GM19239 (cell line): ENCODE measurements at regions not wholly inside any gene's neighbourhood (a gene's known extent, or its start where the extent isn't known, plus 50 kb on each side); places are given as distances from the start of the nearest gene placed in this dataset.
"Not testable (repeated sequence)": the region's sequence is repeated elsewhere in the genome, so short reads cannot be mapped to it uniquely, and the experiment has no call there.

Source experiments
- DNase-seq: peaks from one replicate; pipeline ENCODE4 v3.0.0; 2011; ENCODE audit warnings: low spot score; ENCODE audit not compliant: insufficient read length
- FAIRE-seq: peaks from 2 replicates; lab custom pipeline; 2011; peaks lifted over from hg19 to GRCh38; lab: Jason Lieb, UNC

DNA sequence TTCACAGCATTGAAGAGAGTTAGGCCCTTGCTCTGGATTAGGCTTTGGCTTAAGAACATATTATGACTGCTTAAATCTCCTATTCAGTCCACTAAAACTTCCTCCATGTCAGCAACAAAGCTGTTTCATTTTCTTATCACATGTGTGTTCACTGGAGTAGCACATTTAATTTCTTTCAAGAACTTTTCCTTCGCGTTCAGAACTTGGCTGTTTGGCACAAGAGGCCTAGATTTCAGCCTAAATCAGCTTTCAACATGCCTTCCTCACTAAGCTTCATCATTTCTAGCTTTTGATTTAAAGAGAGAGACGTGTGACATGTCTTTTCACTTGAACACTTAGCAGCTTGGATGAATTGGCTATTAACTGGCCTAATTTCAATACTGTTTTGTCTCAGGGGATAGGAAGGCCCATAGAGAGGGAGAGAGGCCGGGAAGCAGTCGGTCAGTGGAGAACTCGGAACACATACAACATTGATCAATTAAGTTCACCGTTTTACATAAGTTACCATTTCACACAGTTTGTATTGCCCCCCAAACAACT lies 885.2 kb upstream of the AUTS2 start:
- FAIRE-seq (no peak), DNase-seq (no peak)

DNA sequence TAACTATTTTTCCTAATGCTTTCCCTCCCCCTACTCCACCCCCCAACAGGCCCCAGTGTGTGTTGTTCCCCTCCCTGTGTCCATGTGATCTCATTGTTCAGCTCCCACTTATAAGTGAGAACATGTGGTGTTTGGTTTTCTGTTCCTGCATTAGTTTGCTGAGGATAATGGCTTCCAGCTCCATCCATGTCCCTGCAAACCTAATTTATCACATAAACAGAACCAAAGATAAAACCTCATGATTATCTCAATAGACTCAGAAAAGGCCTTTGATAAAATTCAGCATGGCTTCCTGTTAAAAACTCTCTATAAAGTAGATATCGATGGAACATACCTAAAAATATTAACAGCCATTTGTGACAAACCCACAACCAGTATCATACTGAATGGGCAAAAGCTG lies 884.1 kb upstream of the AUTS2 start:
- DNase-seq, FAIRE-seq: not testable (repeated sequence)

DNA sequence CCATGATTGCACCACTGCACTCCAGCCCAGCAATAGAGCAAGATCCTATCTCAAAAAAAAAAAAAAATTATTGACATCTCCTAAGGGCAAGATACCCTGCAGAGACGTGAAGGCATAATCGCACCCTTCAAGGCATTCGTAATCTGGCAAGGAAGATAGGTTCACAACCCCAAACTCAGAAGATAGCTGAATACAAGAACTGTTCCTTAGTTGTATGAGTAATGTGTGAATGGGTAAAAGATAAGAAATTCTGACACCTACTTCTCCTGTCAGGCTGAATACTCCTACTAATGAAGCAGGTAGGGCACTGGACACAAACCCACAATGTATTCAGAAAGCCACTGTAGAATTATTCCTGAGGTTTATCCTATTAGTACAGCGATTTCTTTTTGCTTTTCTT lies 882.4 kb upstream of the AUTS2 start:
- FAIRE-seq (no peak), DNase-seq (no peak)

DNA sequence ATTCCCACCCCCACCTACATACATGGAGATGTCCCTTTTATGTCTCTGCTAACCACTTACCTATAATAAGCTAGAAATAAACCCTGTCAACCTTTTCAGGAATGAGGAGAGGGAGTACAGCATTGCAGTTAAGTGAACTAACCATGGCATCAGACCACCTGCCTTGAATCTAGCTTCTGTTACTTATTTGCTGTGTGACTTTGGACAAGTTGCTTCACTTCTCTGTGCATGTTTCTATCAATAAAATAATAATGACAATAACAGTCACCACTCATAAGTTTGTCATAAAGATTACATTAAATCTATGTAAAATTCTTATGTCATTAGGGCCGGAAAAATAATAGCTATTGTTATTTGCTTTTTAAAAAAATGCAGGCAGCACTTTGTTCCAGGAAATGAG lies 881.1 kb upstream of the AUTS2 start:
- no peak for FAIRE-seq
- DNase-seq, result no peak

DNA sequence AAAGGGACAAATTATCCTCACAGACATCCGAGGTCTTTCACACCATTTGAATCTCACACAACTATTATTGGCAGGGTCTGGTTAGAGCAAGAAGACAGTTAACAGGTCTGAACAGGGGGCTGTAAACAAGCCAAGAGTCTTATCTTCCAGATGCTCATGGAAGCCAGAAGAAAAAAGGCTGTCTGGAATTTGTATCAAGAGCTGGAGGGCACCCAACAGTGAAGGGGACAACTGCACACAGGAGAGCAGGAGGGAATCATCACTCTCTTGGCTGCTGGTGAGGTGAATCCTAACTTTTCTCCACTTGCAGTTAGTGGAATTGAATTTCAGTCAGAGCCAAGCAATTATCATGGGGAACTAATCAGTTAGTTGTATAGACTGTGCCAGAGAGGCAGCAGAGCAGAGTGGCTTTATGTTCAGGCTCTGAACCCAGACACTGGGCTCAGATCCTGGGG lies 880.2 kb upstream of the AUTS2 start:
- no peak for FAIRE-seq
- DNase-seq, result no peak

DNA sequence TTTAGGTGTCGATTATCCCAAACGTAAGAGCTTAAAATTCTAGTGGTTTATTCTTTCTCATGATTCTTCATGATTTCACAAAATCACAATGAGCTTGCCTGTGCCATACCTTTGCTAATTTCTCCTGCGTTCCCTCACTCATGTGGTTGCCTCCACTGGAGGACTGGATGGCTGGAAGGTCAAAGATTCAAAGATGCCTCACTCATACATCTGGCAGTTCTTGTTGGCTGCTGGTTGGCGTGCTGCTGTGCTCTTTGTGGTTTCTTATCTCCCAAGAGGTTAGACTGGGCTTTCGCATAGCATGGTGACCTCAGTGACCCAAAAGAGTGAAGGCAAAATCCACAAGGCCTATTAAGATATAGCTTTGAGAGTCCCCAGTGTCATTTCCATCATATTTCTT lies 877.6 kb upstream of the AUTS2 start:
- no peak for DNase-seq
- no peak for FAIRE-seq

DNA sequence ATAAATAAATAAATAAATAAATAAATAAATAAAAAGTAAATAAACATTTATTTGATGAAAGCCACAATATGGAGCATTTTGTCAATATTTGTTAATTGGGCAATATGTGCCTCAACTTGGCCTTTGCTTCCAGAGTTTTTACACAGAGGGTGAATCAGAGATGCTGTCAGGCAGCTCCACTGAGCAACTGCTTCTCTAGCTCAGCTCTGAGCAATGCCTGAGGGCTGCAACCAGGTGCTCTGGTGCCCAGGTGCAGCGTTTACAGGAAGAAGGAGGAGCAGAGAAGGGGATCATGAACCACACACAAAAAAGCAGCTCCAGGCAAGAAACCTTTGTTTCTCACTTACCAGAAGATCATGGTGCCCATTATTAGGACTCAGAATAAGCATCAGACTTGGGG lies 876.2 kb upstream of the AUTS2 start:
- DNase-seq (no peak), FAIRE-seq (no peak)

DNA sequence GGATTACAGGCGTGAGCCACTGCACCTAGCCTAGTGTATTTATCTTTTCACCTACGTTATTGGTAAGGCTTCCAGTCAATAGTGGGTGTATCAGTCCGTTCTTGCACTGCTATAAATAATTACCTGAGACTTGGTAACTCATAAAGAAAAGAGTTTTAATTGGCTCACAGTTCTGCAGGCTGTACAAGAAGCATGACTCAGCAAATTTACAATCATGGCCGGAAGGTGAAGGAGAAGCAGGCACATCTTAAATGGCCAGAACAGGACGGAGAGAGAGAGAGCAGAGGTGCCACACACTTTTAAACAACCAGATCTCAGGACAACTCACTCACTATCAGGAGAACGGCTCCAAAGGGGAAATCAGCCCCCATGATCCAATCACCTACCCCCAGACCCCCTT lies 873.3 kb upstream of the AUTS2 start:
- no peak for DNase-seq
- FAIRE-seq, result no peak

DNA sequence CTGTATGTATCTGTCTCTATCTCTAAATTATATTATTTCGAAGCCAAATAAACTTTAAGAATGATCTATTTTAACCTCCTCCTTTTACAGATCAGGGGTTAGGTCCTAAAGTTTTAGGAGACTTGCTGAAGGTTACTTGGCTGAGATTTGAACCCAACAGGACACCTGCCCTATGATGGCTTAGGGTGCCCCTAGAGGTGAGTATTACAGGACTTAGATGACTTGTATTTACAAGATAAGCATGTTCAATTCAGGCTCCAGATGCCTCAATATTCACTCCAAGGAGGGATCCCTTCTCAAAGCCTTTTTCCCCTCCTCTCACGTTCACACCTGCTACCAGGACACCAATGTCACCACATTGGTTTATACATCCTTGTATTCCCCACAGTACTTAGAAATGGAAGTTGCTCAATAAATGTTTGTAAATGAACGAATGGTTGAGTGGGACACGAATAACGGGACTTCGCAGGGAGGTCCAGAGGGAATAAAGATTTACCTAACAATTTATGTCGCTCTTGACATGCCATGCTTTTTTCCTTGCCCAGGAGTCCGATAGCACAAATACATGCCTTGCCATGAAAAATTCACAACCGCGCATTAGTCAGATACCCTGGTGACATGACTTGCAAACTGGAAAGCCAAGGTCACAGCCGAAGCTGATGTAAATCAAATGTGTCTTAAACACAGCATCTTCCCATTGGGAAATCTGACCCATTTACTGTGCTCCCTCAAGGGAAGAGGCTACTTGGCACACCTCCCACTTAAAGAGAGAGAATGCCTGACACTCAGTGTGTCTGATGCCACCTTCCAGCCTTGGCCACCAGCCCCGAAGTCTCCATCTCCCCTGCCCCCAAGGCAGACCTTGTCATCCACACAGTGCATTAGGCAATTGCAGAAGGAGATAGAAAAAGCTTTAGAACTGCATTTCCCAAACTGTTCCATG lies 872.2 kb upstream of the AUTS2 start:
- FAIRE-seq, result no peak
- no peak for DNase-seq

DNA sequence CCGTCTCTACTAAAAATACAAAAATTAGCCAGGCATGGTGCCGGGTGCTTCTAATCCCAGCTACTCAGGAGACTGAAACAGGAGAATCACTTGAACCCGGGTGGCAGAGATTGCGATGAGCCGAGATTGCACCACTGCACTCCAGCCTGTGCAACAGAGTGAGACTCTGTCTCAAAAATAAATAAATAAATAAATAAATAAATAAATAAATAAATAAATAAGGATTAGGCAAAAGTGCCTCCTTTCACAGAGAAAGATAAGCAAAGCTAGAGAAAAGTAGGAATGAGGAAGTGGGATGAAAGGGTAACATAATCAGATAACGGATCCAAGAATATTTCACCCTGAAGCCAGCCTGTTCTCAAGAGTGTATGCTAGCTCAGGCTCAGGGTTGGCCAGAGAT lies 869.6 kb upstream of the AUTS2 start:
- FAIRE-seq, DNase-seq: not testable (repeated sequence)

DNA sequence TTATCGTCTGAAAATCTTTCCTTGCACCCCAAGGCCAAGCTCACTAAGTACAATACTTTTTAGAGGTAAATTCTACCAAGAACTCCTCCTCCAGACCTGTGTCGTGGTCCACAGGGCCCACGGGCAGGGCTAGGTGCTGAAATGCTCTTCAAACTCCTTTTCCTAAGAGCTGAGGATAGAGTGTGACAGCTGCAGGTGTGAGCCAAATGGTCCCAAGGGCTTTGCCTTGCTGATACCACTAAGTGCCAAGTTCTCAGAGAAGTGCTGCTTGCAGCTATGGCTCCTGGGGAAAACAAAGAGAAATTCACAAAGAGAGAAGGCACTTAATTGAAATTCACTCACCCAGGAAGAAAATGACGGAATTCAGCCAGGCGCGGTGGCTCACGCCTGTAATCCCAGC lies 868.9 kb upstream of the AUTS2 start:
- FAIRE-seq, result no peak
- no peak for DNase-seq

DNA sequence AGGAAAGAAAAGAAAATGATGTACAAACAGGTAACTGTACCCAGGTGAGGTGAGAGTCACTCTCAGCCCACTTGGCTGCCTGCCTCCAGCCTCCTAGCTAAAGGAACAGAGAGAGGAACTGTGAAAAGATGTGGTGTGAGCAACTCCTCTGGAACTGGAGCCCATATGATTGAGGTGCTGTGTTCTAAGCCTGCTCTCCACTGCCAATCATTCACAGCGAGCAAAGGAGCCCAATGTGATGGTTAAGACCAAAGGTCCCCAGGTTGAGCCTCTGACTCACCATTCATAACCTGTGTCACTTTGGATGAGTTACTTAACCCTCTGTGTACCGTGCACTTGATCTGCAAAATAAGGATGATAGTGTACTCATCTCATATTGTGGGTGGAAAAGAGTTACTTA lies 868.1 kb upstream of the AUTS2 start:
- FAIRE-seq (no peak), DNase-seq (no peak)

DNA sequence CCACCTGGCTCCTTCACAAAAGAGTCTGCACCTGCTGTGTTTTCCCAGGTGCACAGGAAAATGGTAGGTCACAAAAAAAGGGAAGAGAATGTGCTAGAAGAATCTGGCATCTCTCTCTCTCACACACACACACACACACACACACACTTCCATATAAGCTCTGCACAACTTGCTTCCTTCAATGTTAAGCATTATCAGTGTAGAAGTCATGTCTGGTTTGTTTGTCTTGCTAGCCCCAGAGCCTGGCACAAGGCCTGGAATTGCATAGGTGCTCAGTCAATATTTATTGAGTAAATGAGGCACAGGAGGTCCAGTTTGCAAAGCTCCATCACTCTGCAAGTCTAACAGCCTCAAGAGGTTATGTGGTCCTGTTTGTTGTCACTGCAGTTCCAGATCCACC lies 867.3 kb upstream of the AUTS2 start:
- DNase-seq (no peak), FAIRE-seq (no peak)

DNA sequence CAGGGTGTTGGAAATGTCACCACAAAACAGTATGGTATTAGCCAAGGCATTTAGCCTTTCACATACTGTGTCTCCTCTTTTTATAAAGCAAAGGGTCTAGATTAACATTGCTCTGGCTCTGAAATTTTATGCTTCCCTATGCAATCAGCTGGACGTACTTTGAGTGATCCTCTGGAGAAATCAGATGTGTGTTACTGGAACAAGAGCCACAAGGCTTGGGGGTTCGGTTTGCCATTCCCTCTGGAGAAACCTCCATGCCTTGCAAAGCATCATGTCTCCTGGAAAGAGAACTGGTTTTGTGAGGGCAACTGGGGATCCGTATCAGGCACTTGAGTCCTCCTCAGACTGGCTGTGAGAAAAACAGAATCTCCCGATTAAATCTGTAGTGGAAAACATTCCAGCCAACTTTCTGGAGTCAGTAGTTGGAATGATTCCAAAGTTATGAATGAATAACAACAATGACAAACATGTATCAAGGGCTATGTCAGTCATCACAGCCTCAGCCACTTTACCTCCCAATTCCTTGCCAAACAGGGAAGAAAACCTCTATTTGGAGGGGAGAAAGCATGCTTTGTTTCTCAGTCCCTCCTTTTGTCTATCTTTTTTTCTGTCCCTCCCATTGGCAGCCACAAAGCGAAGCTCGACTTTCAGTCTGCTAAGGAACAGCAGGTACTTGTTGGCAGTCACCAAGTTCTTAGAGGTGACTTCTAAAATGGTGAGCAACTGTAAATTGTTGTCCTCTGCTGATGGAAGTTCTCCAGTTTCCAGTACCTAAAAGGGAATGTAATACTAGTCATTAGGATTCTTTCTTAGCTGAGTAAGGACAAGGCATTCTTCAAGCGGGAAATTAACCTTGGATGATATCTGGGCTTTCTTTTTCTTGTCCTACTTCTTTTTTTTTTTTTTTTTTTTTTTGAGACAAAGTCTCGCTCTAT lies 864.8 kb upstream of the AUTS2 start:
- DNase-seq, result no peak

DNA sequence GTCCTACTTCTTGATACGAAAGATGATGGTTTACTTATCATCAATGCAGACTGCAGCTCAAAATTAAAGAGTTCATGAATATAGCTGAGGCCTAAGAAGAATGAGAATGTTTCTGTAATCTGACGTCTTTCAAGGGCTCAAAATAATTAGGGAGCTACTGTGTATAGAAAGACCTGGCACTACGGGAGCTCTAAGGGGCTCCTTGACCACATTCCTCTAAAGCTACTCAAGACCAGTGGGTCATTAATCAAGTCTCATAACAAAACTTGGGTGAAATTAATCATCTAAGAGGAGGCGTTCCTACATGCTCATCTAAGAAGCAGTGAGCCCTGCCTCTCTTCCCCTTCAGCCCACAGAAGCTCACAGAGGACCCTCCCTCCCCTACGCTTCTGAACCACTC lies 863.8 kb upstream of the AUTS2 start:
- FAIRE-seq (no peak), DNase-seq (no peak)

More for the DNA sequence above, 864.8 kb upstream of the AUTS2 start:
- no peak for FAIRE-seq

DNA sequence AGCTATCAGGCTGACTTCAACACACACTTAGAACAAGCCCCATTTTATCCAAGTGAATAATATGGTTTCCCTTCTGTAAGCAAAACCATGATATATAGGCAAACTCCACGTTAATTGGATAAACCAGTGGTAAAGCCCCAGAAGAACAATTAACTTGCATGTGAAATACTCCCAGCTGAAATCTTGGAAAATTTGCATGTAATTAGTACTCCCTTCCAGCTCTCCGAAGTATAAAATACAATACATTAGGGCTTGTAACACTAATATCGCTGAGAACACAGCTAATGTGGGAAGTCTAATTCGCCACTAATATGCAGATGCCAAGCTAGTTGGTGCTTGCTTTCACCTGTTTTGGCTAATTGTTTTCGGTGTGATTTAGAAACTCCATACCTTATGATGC lies 859.0 kb upstream of the AUTS2 start:
- FAIRE-seq (no peak), DNase-seq (no peak)

DNA sequence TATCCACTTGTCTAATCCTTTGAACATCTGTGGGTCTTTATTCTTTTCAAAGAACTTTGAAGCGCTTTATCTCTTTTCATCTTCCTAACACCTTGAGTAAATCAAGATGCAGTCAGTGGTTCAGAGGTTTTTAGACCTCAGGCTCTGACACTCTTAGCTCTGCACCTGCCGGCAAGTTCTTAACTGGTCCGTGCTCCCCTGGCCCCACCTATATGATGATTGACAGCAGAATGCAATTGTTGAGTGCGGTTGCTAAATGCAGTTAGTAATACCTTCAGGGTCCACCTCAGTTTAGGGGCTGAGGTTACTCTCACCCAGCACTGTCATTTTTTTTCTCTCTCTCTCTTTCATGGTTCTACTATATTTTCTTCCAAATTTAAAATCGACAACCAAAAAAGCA lies 854.2 kb upstream of the AUTS2 start:
- DNase-seq (no peak), FAIRE-seq (no peak)

DNA sequence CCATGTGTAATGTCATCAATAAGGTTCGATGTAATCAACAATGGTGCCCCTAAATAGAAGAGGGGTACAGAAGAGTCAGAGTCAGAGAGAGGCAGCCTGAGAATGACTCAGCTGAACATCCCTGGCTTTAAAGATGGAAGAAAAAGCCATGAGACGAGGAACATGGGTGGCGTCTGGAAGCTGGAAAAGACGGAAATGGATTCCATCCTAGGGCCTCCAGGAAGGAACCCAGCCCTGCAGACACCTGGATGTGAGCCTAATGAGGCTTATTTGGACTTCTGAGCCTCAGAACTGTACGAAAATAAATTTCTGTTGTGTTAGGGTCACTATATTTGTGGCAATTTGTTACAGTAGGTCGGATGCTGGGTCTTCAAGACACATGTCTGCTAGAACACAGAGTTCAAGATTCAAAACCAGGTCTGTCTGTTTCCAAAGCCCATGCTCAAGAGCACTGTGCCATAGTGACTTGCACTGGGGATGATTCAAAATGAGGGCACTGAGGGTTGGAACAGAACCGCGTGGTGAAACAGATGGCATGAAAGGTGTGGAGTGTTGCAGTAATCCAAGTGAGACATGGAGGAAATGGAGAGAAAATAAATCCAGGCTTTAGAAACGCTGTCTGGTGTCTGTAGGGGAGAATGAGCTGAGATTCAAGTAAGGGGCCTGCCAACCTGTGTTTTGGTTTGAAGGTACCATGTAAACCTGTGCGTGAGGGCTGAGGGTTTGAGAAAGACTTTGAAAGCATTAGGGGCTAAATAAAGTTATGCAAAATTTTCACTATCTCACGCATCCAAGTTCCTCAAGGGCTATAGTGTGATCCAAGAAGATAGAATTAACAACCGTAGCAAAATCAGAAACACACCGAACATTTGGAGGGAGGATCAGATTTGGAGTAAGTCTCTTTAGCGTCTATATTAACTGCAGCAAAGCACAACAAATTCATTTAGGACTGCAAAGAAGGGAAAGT lies 849.1 kb upstream of the AUTS2 start:
- FAIRE-seq (no peak), DNase-seq (no peak)

DNA sequence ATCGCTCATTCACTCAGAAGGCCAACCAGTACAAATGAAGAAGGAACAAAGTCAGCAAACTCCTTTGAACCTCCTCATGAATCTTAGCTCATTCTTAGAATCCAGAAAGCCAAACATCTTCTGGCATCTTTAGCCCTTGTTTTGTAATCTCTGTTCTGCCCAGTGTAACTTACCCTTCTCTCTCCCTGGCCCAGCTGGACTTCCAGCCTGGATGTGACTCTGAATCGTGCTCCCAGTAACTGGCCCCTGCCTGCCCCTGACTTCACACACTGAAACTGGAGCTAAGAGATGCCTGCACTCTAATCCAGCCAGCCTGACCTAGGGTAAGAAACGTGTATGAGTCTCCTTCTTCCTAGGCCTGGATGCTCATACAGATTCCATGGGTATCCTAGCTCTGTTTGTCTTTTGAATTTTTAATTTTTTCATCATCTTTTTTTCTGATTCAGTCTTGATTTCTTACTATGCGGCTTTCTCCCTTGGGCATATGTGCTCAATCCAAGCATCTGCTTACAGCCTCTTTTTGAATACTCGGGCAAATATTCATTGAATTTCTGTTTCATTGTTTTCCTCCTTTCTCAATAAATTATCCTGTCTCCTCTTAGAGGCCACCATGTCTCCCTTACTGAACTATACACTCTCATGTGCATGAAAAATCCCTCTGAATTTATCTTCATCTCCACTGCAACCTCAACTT lies 845.6 kb upstream of the AUTS2 start:
- DNase-seq (no peak), FAIRE-seq (no peak)
